HG03520 (cell line): ENCODE measurements at regions not wholly inside any gene's neighbourhood (a gene's known extent, or its start where the extent isn't known, plus 50 kb on each side); places are given as distances from the start of the nearest gene placed in this dataset.

Experiments
- ATAC-seq: cut with Tn5 transposase; IDR thresholded peaks from one replicate; pipeline ENCODE4 v1.9.1; 2021; ENCODE audit warnings: mild to moderate bottlenecking, moderate library complexity; ENCODE audit not compliant: unreplicated experiment

- no peak for ATAC-seq
Measured at GRCh38 chr1:235027076-235027861, 101.4 kb downstream of the TOMM20 start.

- ATAC-seq: no peak
Measured at GRCh38 chr1:235025422-235025984, 103.1 kb downstream of the TOMM20 start.

- ATAC-seq: no peak
Measured at GRCh38 chr1:235024711-235025421, 103.8 kb downstream of the TOMM20 start.

- no peak for ATAC-seq
Measured at GRCh38 chr1:235023711-235024439, 104.8 kb downstream of the TOMM20 start.

- peak; percentile 52 for ATAC-seq
Measured at GRCh38 chr1:235022981-235023710, 105.5 kb downstream of the TOMM20 start.

GRCh38 chr1:235022341-235022980 is 106.2 kb downstream of the TOMM20 start:
- ATAC-seq: no peak

GRCh38 chr1:235021815-235022214 is 106.8 kb downstream of the TOMM20 start:
- ATAC-seq: no peak

- ATAC-seq: no peak
Measured at GRCh38 chr1:235021321-235021720, 107.3 kb downstream of the TOMM20 start.

GRCh38 chr1:235019961-235020360 is 108.7 kb downstream of the TOMM20 start:
- ATAC-seq: no peak

GRCh38 chr1:235019471-235019870 is 109.2 kb downstream of the TOMM20 start:
- no peak for ATAC-seq

GRCh38 chr1:235018720-235019444 is 109.8 kb downstream of the TOMM20 start:
- no peak for ATAC-seq

- no peak for ATAC-seq
Measured at GRCh38 chr1:235018161-235018560, 110.5 kb downstream of the TOMM20 start.

- no peak for ATAC-seq
Measured at GRCh38 chr1:235017719-235018118, 110.9 kb downstream of the TOMM20 start.

- no peak for ATAC-seq
Measured at GRCh38 chr1:235017191-235017590, 111.4 kb downstream of the TOMM20 start.

GRCh38 chr1:235015291-235015985 is 113.2 kb downstream of the TOMM20 start:
- ATAC-seq: peak; percentile 34

- ATAC-seq: no peak
Measured at GRCh38 chr1:235014756-235015155, 113.9 kb downstream of the TOMM20 start.

- ATAC-seq: no peak
Measured at GRCh38 chr1:235013512-235013911, 115.1 kb downstream of the TOMM20 start.

- no peak for ATAC-seq
Measured at GRCh38 chr1:235012436-235013210, 116.0 kb downstream of the TOMM20 start.
